CD14-positive monocyte (primary cell): ENCODE measurements at regions not wholly inside any gene's neighbourhood (a gene's known extent, or its start where the extent isn't known, plus 50 kb on each side); places are given as distances from the start of the nearest gene placed in this dataset.

Source experiments
- DNase-seq, 3 donors: peaks; one replicate each; pipeline ENCODE4 v3.0.0-alpha.2; 2011 to 2022
- H2AFZ ChIP-seq: 2 replicates; pipeline ENCODE4 v1.6.0; 2012; ENCODE audit warnings: mild to moderate bottlenecking, low read depth, low read length, inconsistent platforms; ENCODE audit not compliant: insufficient read depth, poor library complexity, severe bottlenecking
- H3K27ac ChIP-seq, 2 donors: 1 replicate in 1 of 2; 2 replicates in 1 of 2; pipeline ENCODE4 v1.5.1; 2012 to 2013; ENCODE audit warnings: low read length in 2 of 2, control low read depth in 1 of 2, inconsistent platforms in 1 of 2, low read depth in 1 of 2, mild to moderate bottlenecking in 1 of 2
- H3K27me3 ChIP-seq, 2 donors: one replicate each; pipeline versions ENCODE4 v1.6.0 to v1.6.1; 2011 to 2013; ENCODE audit warnings: low read length in 2 of 2; ENCODE audit not compliant: control insufficient read depth in 2 of 2, insufficient read depth in 2 of 2
- H3K36me3 ChIP-seq, 2 donors: replicated peaks in 1 of 2; 1 replicate in 1 of 2; 2 replicates in 1 of 2; pipeline versions ENCODE4 v1.5.1 to v1.6.1; 2012 to 2013; ENCODE audit warnings: low read length in 2 of 2, control low read depth in 1 of 2, inconsistent platforms in 1 of 2, mild to moderate bottlenecking in 1 of 2; ENCODE audit not compliant: insufficient read depth in 2 of 2, control insufficient read depth in 1 of 2
- H3K4me1 ChIP-seq, 2 donors: 1 replicate in 1 of 2; 2 replicates in 1 of 2; pipeline versions ENCODE4 v1.5.1 to v1.6.1; 2012 to 2013; ENCODE audit warnings: low read length in 2 of 2, control low read depth in 1 of 2, inconsistent platforms in 1 of 2, mild to moderate bottlenecking in 1 of 2, moderate library complexity in 1 of 2; ENCODE audit not compliant: insufficient read depth in 2 of 2, control insufficient read depth in 1 of 2
- H3K4me2 ChIP-seq: replicated peaks from 2 replicates; pipeline ENCODE3; 2012; ENCODE audit warnings: low read length, moderate library complexity, mild to moderate bottlenecking; ENCODE audit not compliant: poor library complexity, severe bottlenecking; ENCODE audit errors: extremely low read depth
- H3K4me3 ChIP-seq, 3 experiments: fragments of 200-600 bp in 1 of 3; sonication (generic) in 1 of 3; replicated peaks in 1 of 3; 1 replicate in 2 of 3; 2 replicates in 1 of 3; pipeline ENCODE4 v1.5.1; 2011 to 2013; ENCODE audit warnings: low read length in 3 of 3, mild to moderate bottlenecking in 3 of 3, control low read depth in 2 of 3, low read depth in 2 of 3, inconsistent platforms in 1 of 3, moderate library complexity in 1 of 3
- H3K79me2 ChIP-seq: 2 replicates; pipeline ENCODE4 v1.6.0; 2012; ENCODE audit warnings: mild to moderate bottlenecking, control low read depth, inconsistent platforms, low read length, moderate library complexity; ENCODE audit not compliant: insufficient read depth
- H3K9ac ChIP-seq: 2 replicates; pipeline ENCODE4 v1.6.0; 2017; ENCODE audit warnings: low read length, mild to moderate bottlenecking; ENCODE audit not compliant: insufficient read depth, poor library complexity, severe bottlenecking
- H3K9me3 ChIP-seq, 2 donors: replicated peaks in 1 of 2; 1 replicate in 1 of 2; 2 replicates in 1 of 2; pipeline versions ENCODE4 v1.5.1 to v1.6.1; 2012 to 2013; ENCODE audit warnings: low read length in 2 of 2, control low read depth in 1 of 2; ENCODE audit not compliant: control insufficient read depth in 1 of 2, insufficient read depth in 1 of 2
- H4K20me1 ChIP-seq: 2 replicates; pipeline ENCODE4 v1.6.0; 2012; ENCODE audit warnings: mild to moderate bottlenecking, low read length, control low read depth, moderate library complexity; ENCODE audit not compliant: insufficient read depth
- H3K27ac Mint-ChIP-seq, 7 donors: one replicate each; pipeline ENCODE4 v1.8.0; 2020; ENCODE audit warnings: mild to moderate bottlenecking in 7 of 7, mixed read lengths in 7 of 7, moderate library complexity in 6 of 7, inconsistent platforms in 2 of 7
- H3K27me3 Mint-ChIP-seq, 3 donors: one replicate each; pipeline ENCODE4 v1.8.0; 2021 to 2022; ENCODE audit warnings: low read depth in 3 of 3, mild to moderate bottlenecking in 3 of 3, mixed read lengths in 3 of 3, moderate library complexity in 3 of 3, inconsistent platforms in 1 of 3
- H3K36me3 Mint-ChIP-seq, 2 donors: one replicate each; pipeline ENCODE4 v1.8.0; 2020; ENCODE audit warnings: mixed read lengths in 2 of 2, inconsistent platforms in 1 of 2, mild to moderate bottlenecking in 1 of 2
- H3K4me1 Mint-ChIP-seq: one replicate; pipeline ENCODE4 v1.8.0; 2020; ENCODE audit warnings: mild to moderate bottlenecking, mixed read lengths
- H3K4me3 Mint-ChIP-seq, 2 donors: one replicate each; pipeline ENCODE4 v1.8.0; 2020; ENCODE audit warnings: mild to moderate bottlenecking in 2 of 2, mixed read lengths in 2 of 2, moderate library complexity in 1 of 2
- H3K9me3 Mint-ChIP-seq, 7 donors: one replicate each; pipeline ENCODE4 v1.8.0; 2020 to 2022; ENCODE audit warnings: mixed read lengths in 7 of 7, mild to moderate bottlenecking in 6 of 7, moderate library complexity in 6 of 7, inconsistent platforms in 2 of 7
- CTCF ChIP-seq: fragments of 200-600 bp; IDR thresholded peaks from one replicate; pipeline ENCODE4 v1.8.0; 2022; ENCODE audit warnings: antibody characterized with exemption, mild to moderate bottlenecking
- WGBS: methylation state at CpG from one replicate; pipeline ENCODE4 v1.1.5; 2013; ENCODE audit warnings: missing lambda C conversion rate; ENCODE audit not compliant: insufficient coverage; 5-methylcytosine and 5-hydroxymethylcytosine counted together
- intact Hi-C, 2 donors: fragments of 100-400 bp; cut with micrococcal nuclease; formaldehyde crosslinking; loops; one replicate each; pipeline versions ENCODE4 v1.15.0 to v1.15.1; 2023

GRCh38 chr2:19643117-19643518, 258.7 kb downstream of the TTC32 start:
- TF ChIP-seq CTCF, result no peak
- no peak overlapping the region for H3K4me3 Mint-ChIP-seq
- H3K9me3 Mint-ChIP-seq, result peaks cover 0 to 3% (median 0%) of the 10 kb centered on the region in 7 donors
- H3K79me2 ChIP-seq, result no peaks in the 10 kb centered on the region
- 30% methylated on average over 2 of the region's 3 CpGs for WGBS
- no peak overlapping the region for H3K4me2 ChIP-seq
- no peaks in the 10 kb centered on the region for H3K36me3 ChIP-seq
- H4K20me1 ChIP-seq, result no peaks in the 10 kb centered on the region
- no peak for DNase-seq
- no peaks in the 10 kb centered on the region for H3K4me1 Mint-ChIP-seq
- no peak overlapping the region for H3K27ac ChIP-seq
- intact Hi-C loops, result no loop called here
- H3K4me3 ChIP-seq, result no peak overlapping the region
- H3K27me3 Mint-ChIP-seq, result peaks cover 0 to 2% (median 0%) of the 10 kb centered on the region in 3 donors
- no peaks in the 10 kb centered on the region for H3K9me3 ChIP-seq
- H2AFZ ChIP-seq, result no peak overlapping the region
- H3K4me1 ChIP-seq, result no peaks in the 10 kb centered on the region
- H3K9ac ChIP-seq, result no peak overlapping the region
- H3K27me3 ChIP-seq, result no peaks in the 10 kb centered on the region
- no peaks in the 10 kb centered on the region for H3K36me3 Mint-ChIP-seq
- H3K27ac Mint-ChIP-seq, result no peak overlapping the region

GRCh38 chr2:19642501-19642900, 259.3 kb downstream of the TTC32 start:
- peaks cover 0 to 2% (median 0%) of the 10 kb centered on the region in 3 donors for H3K27me3 Mint-ChIP-seq
- Histone ChIP-seq H2AFZ (no peak overlapping the region), H3K79me2 (no peaks in the 10 kb centered on the region), H3K9me3 (no peaks in the 10 kb centered on the region), H3K27me3 (no peaks in the 10 kb centered on the region), H3K36me3 (no peaks in the 10 kb centered on the region), H3K4me2 (no peak overlapping the region), H3K4me3 (no peak overlapping the region), H3K9ac (no peak overlapping the region), H3K4me1 (no peaks in the 10 kb centered on the region), H4K20me1 (no peaks in the 10 kb centered on the region), H3K27ac (no peak overlapping the region)
- H3K9me3 Mint-ChIP-seq, result peaks cover 0 to 3% (median 0%) of the 10 kb centered on the region in 7 donors
- no peak for DNase-seq
- WGBS, result 100% methylated on average over 1 of the region's 3 CpGs
- intact Hi-C loops, result no loop called here
- TF ChIP-seq CTCF, result no peak
- no peak overlapping the region for H3K27ac Mint-ChIP-seq
- H3K4me1 Mint-ChIP-seq, result no peaks in the 10 kb centered on the region
- H3K4me3 Mint-ChIP-seq, result no peak overlapping the region
- H3K36me3 Mint-ChIP-seq, result no peaks in the 10 kb centered on the region
